Adrenal gland (tissue), 5 donors: ENCODE measurements at regions not wholly inside any gene's neighbourhood (a gene's known extent, or its start where the extent isn't known, plus 50 kb on each side); places are given as distances from the start of the nearest gene placed in this dataset.

Experiments used
- POLR2A ChIP-seq, 2 donors: fragments of 450-650 bp; IDR thresholded peaks; one replicate each; pipeline ENCODE4 v1.6.1; 2017; ENCODE audit warnings: antibody characterized with exemption in 2 of 2, mild to moderate bottlenecking in 2 of 2, moderate library complexity in 1 of 2
- TF ChIP-seq, protein P1 (sequence below), 6 experiments: fragments of 450-650 bp in 4 of 6; fragments of 200-600 bp in 2 of 6; sonication (generic) in 1 of 6; IDR thresholded peaks; 1 replicate in 5 of 6; 2 replicates in 1 of 6; pipeline versions ENCODE4 v1.5.1 to v1.8.0; 2016 to 2021; ENCODE audit warnings: antibody characterized with exemption in 6 of 6, mild to moderate bottlenecking in 2 of 6, moderate library complexity in 1 of 6
- donor health status: DM: no; HTN: no; CAD: no.

- TF ChIP-seq, protein P1, sequence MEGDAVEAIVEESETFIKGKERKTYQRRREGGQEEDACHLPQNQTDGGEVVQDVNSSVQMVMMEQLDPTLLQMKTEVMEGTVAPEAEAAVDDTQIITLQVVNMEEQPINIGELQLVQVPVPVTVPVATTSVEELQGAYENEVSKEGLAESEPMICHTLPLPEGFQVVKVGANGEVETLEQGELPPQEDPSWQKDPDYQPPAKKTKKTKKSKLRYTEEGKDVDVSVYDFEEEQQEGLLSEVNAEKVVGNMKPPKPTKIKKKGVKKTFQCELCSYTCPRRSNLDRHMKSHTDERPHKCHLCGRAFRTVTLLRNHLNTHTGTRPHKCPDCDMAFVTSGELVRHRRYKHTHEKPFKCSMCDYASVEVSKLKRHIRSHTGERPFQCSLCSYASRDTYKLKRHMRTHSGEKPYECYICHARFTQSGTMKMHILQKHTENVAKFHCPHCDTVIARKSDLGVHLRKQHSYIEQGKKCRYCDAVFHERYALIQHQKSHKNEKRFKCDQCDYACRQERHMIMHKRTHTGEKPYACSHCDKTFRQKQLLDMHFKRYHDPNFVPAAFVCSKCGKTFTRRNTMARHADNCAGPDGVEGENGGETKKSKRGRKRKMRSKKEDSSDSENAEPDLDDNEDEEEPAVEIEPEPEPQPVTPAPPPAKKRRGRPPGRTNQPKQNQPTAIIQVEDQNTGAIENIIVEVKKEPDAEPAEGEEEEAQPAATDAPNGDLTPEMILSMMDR (IDR thresholded peaks at IDR 0.05): no peak
- no peak for TF ChIP-seq POLR2A (IDR thresholded peaks at IDR 0.05)
These were observed 1521.6 kb upstream of the SLC39A10 start for GRCh38 chr2:194135463-194135862.
